ENCODE measurements at regions not wholly inside any gene's neighbourhood (a gene's known extent, or its start where the extent isn't known, plus 50 kb on each side); places are given as distances from the start of the nearest gene placed in this dataset.

GRCh38 chr3:124116906-124117305 is 125.0 kb upstream of the ROPN1 start:
- TF ChIP-seq CTCF (IDR thresholded peaks at IDR 0.05; ENCODE audit: insufficient read depth, low read length) = no peak
- no peak for TF ChIP-seq SPI1 (IDR thresholded peaks at IDR 0.05; ENCODE audit: borderline replicate concordance, low read depth)
- no peak for TF ChIP-seq GABPA (IDR thresholded peaks at IDR 0.05; ENCODE audit: low read depth)
- TF ChIP-seq POLR2AphosphoS5 (IDR thresholded peaks at IDR 0.05; ENCODE audit: low read depth) = no peak
- TF ChIP-seq REST (IDR thresholded peaks at IDR 0.05; ENCODE audit: insufficient replicate concordance, low read depth) = no peak
- DNase-seq (ENCODE audit: low read depth in 1 of 2, low spot score in 1 of 2) = no peak
- H3K27me3 ChIP-seq (ENCODE audit: insufficient read depth, poor library complexity, severe bottlenecking) = peaks cover 2% of the 10 kb centered on the region
- H3K4me3 ChIP-seq (replicated peaks; ENCODE audit: insufficient read depth, low read length) = no peak overlapping the region
- no peak overlapping the region for H3K27ac ChIP-seq (replicated peaks)

GRCh38 chr3:124117486-124117885 is 125.6 kb upstream of the ROPN1 start:
- no peak overlapping the region for H3K27ac ChIP-seq (replicated peaks)
- no peak overlapping the region for H3K4me3 ChIP-seq (replicated peaks; ENCODE audit: insufficient read depth, low read length)
- H3K27me3 ChIP-seq (ENCODE audit: insufficient read depth, poor library complexity, severe bottlenecking) = peaks cover 2% of the 10 kb centered on the region
- DNase-seq (ENCODE audit: low read depth in 1 of 2, low spot score in 1 of 2) = no peak
- no peak for TF ChIP-seq POLR2AphosphoS5 (IDR thresholded peaks at IDR 0.05; ENCODE audit: low read depth)
- no peak for TF ChIP-seq GABPA (IDR thresholded peaks at IDR 0.05; ENCODE audit: low read depth)
- TF ChIP-seq CTCF (IDR thresholded peaks at IDR 0.05; ENCODE audit: insufficient read depth, low read length) = no peak
- TF ChIP-seq SPI1 (IDR thresholded peaks at IDR 0.05; ENCODE audit: borderline replicate concordance, low read depth) = no peak
- no peak for TF ChIP-seq REST (IDR thresholded peaks at IDR 0.05; ENCODE audit: insufficient replicate concordance, low read depth)

GRCh38 chr3:124118397-124118796 is 126.5 kb upstream of the ROPN1 start:
- Histone ChIP-seq H3K4me3 (replicated peaks; ENCODE audit: insufficient read depth, low read length) (no peak overlapping the region), H3K27me3 (ENCODE audit: insufficient read depth, poor library complexity, severe bottlenecking) (peaks cover 2% of the 10 kb centered on the region), H3K27ac (replicated peaks) (no peak overlapping the region)
- no peak for DNase-seq (ENCODE audit: low read depth in 1 of 2, low spot score in 1 of 2)
- TF ChIP-seq POLR2AphosphoS5 (IDR thresholded peaks at IDR 0.05; ENCODE audit: low read depth) = no peak
- TF ChIP-seq CTCF (IDR thresholded peaks at IDR 0.05; ENCODE audit: insufficient read depth, low read length) = no peak
- no peak for TF ChIP-seq SPI1 (IDR thresholded peaks at IDR 0.05; ENCODE audit: borderline replicate concordance, low read depth)
- no peak for TF ChIP-seq GABPA (IDR thresholded peaks at IDR 0.05; ENCODE audit: low read depth)
- TF ChIP-seq REST (IDR thresholded peaks at IDR 0.05; ENCODE audit: insufficient replicate concordance, low read depth) = no peak
